H1 (cell line): ENCODE measurements at regions not wholly inside any gene's neighbourhood (a gene's known extent, or its start where the extent isn't known, plus 50 kb on each side); places are given as distances from the start of the nearest gene placed in this dataset.

ENCODE experiments used
- SP4 ChIP-seq: IDR thresholded peaks from 2 replicates; pipeline ENCODE4 v1.6.1; 2012; ENCODE audit warnings: low read length, inconsistent platforms

DNA sequence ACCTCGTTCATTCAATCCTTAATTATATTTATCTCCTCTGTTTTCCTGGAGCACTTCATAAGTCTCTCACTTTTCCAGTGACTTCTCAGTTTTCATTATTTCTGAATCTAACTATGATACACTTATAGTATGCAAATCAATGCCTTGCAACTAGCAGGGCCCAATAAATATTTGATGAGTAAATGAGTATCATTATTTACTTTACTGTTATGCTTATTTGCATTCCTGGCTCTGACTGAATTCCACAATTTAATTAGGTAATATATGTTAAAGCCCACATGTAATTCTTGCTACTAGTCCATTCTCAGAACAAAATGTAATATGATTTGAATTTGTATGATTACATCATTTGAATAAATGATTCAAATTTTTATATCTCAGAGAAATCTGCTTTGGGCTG, 1595.1 kb upstream of the MIR17HG start (continued):
- TF ChIP-seq SP4, result no peak
